ENCODE measurements at regions not wholly inside any gene's neighbourhood (a gene's known extent, or its start where the extent isn't known, plus 50 kb on each side); places are given as distances from the start of the nearest gene placed in this dataset.

GRCh38 chr9:88737876-88738275 lies 202.9 kb downstream of the NXNL2 start:
- H3K27ac ChIP-seq (ENCODE audit: low read depth, low read length), result no peak overlapping the region
- H3K4me3 ChIP-seq (ENCODE audit: low read depth, low read length), result no peak overlapping the region
- POLR2A ChIA-PET, result no interaction called here
- H3K9me3 ChIP-seq (ENCODE audit: control insufficient read depth, insufficient read depth, low read length), result peaks cover 10% of the 10 kb centered on the region
- no peaks in the 10 kb centered on the region for H3K27me3 ChIP-seq (ENCODE audit: control insufficient read depth, insufficient read depth, low read length)
- CTCF ChIA-PET, result no interaction called here
- DNase-seq (ENCODE audit: low read depth, low spot score), result no peak
- TF ChIP-seq CTCF (IDR thresholded peaks at IDR 0.05; ENCODE audit: low read depth, low read length), result no peak

- DNase-seq (ENCODE audit: low read depth, low spot score), result no peak
- ChIA-PET POLR2A (no interaction called here), CTCF (no interaction called here)
- no peak overlapping the region for H3K27ac ChIP-seq (ENCODE audit: low read depth, low read length)
- TF ChIP-seq CTCF (IDR thresholded peaks at IDR 0.05; ENCODE audit: low read depth, low read length), result no peak
- no peak overlapping the region for H3K4me3 ChIP-seq (ENCODE audit: low read depth, low read length)
- H3K9me3 ChIP-seq (ENCODE audit: control insufficient read depth, insufficient read depth, low read length), result peaks cover 10% of the 10 kb centered on the region
- H3K27me3 ChIP-seq (ENCODE audit: control insufficient read depth, insufficient read depth, low read length), result no peaks in the 10 kb centered on the region
Observed at GRCh38 chr9:88738709-88739108, 203.7 kb downstream of the NXNL2 start.

GRCh38 chr9:88739373-88739772 lies 204.4 kb downstream of the NXNL2 start:
- ChIA-PET CTCF (no interaction called here), POLR2A (no interaction called here)
- Histone ChIP-seq H3K9me3 (ENCODE audit: control insufficient read depth, insufficient read depth, low read length) (peaks cover 10% of the 10 kb centered on the region), H3K4me3 (ENCODE audit: low read depth, low read length) (no peak overlapping the region), H3K27ac (ENCODE audit: low read depth, low read length) (no peak overlapping the region), H3K27me3 (ENCODE audit: control insufficient read depth, insufficient read depth, low read length) (no peaks in the 10 kb centered on the region)
- TF ChIP-seq CTCF (IDR thresholded peaks at IDR 0.05; ENCODE audit: low read depth, low read length), result no peak
- DNase-seq (ENCODE audit: low read depth, low spot score), result no peak

GRCh38 chr9:88740844-88741243 lies 205.9 kb downstream of the NXNL2 start:
- peaks cover 10% of the 10 kb centered on the region for H3K9me3 ChIP-seq (ENCODE audit: control insufficient read depth, insufficient read depth, low read length)
- no peak overlapping the region for H3K4me3 ChIP-seq (ENCODE audit: low read depth, low read length)
- ChIA-PET POLR2A (no interaction called here), CTCF (no interaction called here)
- TF ChIP-seq CTCF (IDR thresholded peaks at IDR 0.05; ENCODE audit: low read depth, low read length), result no peak
- no peak for DNase-seq (ENCODE audit: low read depth, low spot score)
- H3K27ac ChIP-seq (ENCODE audit: low read depth, low read length), result no peak overlapping the region
- no peaks in the 10 kb centered on the region for H3K27me3 ChIP-seq (ENCODE audit: control insufficient read depth, insufficient read depth, low read length)

GRCh38 chr9:88741335-88741734 lies 206.4 kb downstream of the NXNL2 start:
- POLR2A ChIA-PET, result no interaction called here
- H3K4me3 ChIP-seq (ENCODE audit: low read depth, low read length), result no peak overlapping the region
- H3K9me3 ChIP-seq (ENCODE audit: control insufficient read depth, insufficient read depth, low read length), result peaks cover 10% of the 10 kb centered on the region
- CTCF ChIA-PET, result no interaction called here
- no peak overlapping the region for H3K27ac ChIP-seq (ENCODE audit: low read depth, low read length)
- H3K27me3 ChIP-seq (ENCODE audit: control insufficient read depth, insufficient read depth, low read length), result no peaks in the 10 kb centered on the region
- TF ChIP-seq CTCF (IDR thresholded peaks at IDR 0.05; ENCODE audit: low read depth, low read length), result peak; percentile 40
- no peak for DNase-seq (ENCODE audit: low read depth, low spot score)
